ENCODE measurements at regions not wholly inside any gene's neighbourhood (a gene's known extent, or its start where the extent isn't known, plus 50 kb on each side); places are given as distances from the start of the nearest gene placed in this dataset.

GRCh38 chr2:220117025-220117424 lies 489.6 kb downstream of the SLC4A3 start:
- no peak for TF ChIP-seq POLR2A (IDR thresholded peaks at IDR 0.05)
- no peak for TF ChIP-seq CTCF (IDR thresholded peaks at IDR 0.05)
